ENCODE measurements at regions not wholly inside any gene's neighbourhood (a gene's known extent, or its start where the extent isn't known, plus 50 kb on each side); places are given as distances from the start of the nearest gene placed in this dataset.
"Not testable (repeated sequence)": the region's sequence is repeated elsewhere in the genome, so short reads cannot be mapped to it uniquely, and the experiment has no call there.

DNA sequence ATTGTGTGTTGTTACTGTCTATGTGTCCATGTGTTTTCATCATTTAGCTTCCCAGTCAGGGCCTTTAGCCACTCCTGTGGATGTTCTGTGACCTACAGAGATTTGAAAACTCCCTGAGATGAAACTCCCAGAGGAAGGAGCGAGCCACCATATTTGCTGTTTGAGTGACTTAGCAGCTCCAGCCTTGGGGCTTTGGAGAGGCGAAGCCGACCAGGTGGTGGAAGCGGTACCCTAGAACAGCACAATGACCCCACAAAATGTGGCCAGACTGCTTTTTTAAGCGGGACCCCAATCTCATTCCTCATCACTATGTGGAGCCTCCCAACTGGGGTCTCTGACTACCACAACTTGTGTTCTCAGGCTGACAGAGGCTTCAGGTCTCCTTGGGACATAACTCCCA lies 323.9 kb upstream of the KCND2 start:
- no peak overlapping the region for H2AFZ ChIP-seq (ENCODE audit: low read depth, low read length)
- no peak overlapping the region for H3K9ac ChIP-seq (ENCODE audit: low read depth, low read length)
- no peaks in the 10 kb centered on the region for H4K20me1 ChIP-seq (ENCODE audit: insufficient read depth, low read length)
- H3K27ac ChIP-seq (ENCODE audit: low read length): no peak overlapping the region
- H3K4me2 ChIP-seq (ENCODE audit: insufficient read depth, low read length): no peak overlapping the region
- no peaks in the 10 kb centered on the region for H3K27me3 ChIP-seq (ENCODE audit: insufficient read depth, low read length, poor library complexity)
- H3K36me3 ChIP-seq (ENCODE audit: insufficient read depth, low read length): no peaks in the 10 kb centered on the region
- H3K4me3 ChIP-seq (ENCODE audit: low read depth in 1 of 2, low read length in 2 of 2): no peak overlapping the region
- no peaks in the 10 kb centered on the region for H3K9me3 ChIP-seq (ENCODE audit: insufficient read depth, low read length, severe bottlenecking)
- TF ChIP-seq, protein P1, sequence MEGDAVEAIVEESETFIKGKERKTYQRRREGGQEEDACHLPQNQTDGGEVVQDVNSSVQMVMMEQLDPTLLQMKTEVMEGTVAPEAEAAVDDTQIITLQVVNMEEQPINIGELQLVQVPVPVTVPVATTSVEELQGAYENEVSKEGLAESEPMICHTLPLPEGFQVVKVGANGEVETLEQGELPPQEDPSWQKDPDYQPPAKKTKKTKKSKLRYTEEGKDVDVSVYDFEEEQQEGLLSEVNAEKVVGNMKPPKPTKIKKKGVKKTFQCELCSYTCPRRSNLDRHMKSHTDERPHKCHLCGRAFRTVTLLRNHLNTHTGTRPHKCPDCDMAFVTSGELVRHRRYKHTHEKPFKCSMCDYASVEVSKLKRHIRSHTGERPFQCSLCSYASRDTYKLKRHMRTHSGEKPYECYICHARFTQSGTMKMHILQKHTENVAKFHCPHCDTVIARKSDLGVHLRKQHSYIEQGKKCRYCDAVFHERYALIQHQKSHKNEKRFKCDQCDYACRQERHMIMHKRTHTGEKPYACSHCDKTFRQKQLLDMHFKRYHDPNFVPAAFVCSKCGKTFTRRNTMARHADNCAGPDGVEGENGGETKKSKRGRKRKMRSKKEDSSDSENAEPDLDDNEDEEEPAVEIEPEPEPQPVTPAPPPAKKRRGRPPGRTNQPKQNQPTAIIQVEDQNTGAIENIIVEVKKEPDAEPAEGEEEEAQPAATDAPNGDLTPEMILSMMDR (IDR thresholded peaks at IDR 0.05; ENCODE audit: borderline replicate concordance, extremely low read depth, low read length, poor library complexity, severe bottlenecking): no peak
- no peak for TF ChIP-seq EZH2 (IDR thresholded peaks at IDR 0.05; ENCODE audit: borderline replicate concordance, low read depth, low read length, severe bottlenecking)
- H3K4me1 ChIP-seq (ENCODE audit: insufficient read depth, low read length): no peaks in the 10 kb centered on the region
- no peak for DNase-seq
- no peak for ATAC-seq (ENCODE audit: insufficient read depth, low read depth)
- no peaks in the 10 kb centered on the region for H3K79me2 ChIP-seq (ENCODE audit: insufficient read depth, low read length)

DNA sequence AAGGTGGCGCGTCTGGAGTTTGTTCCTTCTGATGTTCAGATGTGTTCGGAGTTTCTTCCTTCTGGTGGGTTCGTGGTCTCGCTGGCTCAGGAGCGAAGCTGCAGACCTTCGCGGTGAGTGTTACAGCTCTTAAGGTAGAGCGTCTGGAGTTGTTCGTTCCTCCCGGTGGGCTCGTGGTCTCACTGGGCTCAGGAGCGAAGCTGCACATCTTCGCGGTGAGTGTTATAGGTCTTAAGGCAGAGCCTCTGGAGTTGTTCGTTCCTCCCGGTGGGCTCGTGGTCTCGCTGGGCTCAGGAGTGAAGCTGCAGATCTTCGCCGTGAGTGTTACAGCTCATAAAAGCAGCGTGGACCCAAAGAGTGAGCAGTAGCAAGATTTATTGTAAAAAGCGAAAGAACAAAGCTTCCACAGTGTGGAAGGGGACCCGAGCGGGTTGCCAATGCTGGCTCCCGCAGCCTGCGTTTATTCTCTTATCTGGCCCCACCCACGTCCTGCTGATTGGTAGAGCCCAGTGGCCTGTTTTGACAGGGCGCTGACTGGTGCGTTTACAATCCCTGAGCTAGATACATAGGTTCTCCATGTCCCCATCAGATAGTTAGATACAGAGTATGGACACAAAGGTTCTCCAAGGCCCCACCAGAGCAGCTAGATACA lies 322.5 kb upstream of the KCND2 start:
- H3K27me3 ChIP-seq (ENCODE audit: insufficient read depth, low read length, poor library complexity); H3K79me2 ChIP-seq (ENCODE audit: insufficient read depth, low read length); H3K4me2 ChIP-seq (ENCODE audit: insufficient read depth, low read length); H3K4me1 ChIP-seq (ENCODE audit: insufficient read depth, low read length); DNase-seq; ATAC-seq (ENCODE audit: insufficient read depth, low read depth); H3K36me3 ChIP-seq (ENCODE audit: insufficient read depth, low read length); H2AFZ ChIP-seq (ENCODE audit: low read depth, low read length); H3K9ac ChIP-seq (ENCODE audit: low read depth, low read length); H3K4me3 ChIP-seq (ENCODE audit: low read depth in 1 of 2, low read length in 2 of 2); H3K27ac ChIP-seq (ENCODE audit: low read length); H4K20me1 ChIP-seq (ENCODE audit: insufficient read depth, low read length); H3K9me3 ChIP-seq (ENCODE audit: insufficient read depth, low read length, severe bottlenecking): not testable (repeated sequence)

DNA sequence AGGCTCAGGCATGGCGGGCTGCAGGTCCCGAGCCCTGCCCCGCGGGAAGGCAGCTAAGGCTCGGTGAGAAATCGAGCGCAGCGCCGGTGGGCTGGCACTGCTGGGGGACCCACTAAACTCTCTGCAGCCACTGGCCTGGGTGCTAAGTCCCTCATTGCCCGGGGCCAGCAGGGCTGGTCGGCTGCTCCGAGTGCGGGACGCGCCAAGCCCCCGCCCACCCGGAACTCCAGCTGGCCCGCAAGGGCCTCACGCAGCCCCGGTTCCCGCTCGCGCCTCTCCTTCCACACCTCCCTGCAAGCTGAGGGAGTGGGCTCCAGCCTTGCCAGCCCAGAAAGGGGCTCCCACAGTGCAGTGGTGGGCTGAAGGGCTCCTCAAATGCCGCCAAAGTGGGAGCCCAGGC lies 321.4 kb upstream of the KCND2 start:
- H3K27me3 ChIP-seq (ENCODE audit: insufficient read depth, low read length, poor library complexity); ATAC-seq (ENCODE audit: insufficient read depth, low read depth); H3K9ac ChIP-seq (ENCODE audit: low read depth, low read length); DNase-seq; H3K4me3 ChIP-seq (ENCODE audit: low read depth in 1 of 2, low read length in 2 of 2); H3K4me2 ChIP-seq (ENCODE audit: insufficient read depth, low read length); H3K4me1 ChIP-seq (ENCODE audit: insufficient read depth, low read length); H4K20me1 ChIP-seq (ENCODE audit: insufficient read depth, low read length); H3K9me3 ChIP-seq (ENCODE audit: insufficient read depth, low read length, severe bottlenecking); H2AFZ ChIP-seq (ENCODE audit: low read depth, low read length); H3K27ac ChIP-seq (ENCODE audit: low read length); H3K36me3 ChIP-seq (ENCODE audit: insufficient read depth, low read length); H3K79me2 ChIP-seq (ENCODE audit: insufficient read depth, low read length): not testable (repeated sequence)

DNA sequence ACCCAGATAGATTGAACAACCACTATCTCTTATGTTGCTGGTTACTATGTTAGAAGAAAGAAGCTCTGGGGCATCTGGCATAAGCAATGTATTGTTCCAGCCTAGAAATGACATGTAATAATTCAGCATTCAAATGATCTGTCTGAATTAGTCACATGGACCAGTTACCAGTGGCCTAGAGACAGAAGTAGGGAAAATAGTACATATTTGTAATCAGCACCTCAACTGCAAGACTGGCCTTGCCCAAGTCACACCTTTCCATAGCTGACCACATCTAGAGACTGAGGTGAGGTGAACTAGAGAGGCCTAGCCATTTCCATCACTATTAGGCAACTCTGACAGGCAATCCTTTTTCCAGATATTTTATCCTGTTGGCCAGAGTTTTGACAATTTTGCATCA lies 315.6 kb upstream of the KCND2 start:
- no peaks in the 10 kb centered on the region for H3K36me3 ChIP-seq (ENCODE audit: insufficient read depth, low read length)
- no peaks in the 10 kb centered on the region for H3K27me3 ChIP-seq (ENCODE audit: insufficient read depth, low read length, poor library complexity)
- DNase-seq (no peak), ATAC-seq (ENCODE audit: insufficient read depth, low read depth) (no peak)
- H3K79me2 ChIP-seq (ENCODE audit: insufficient read depth, low read length): no peaks in the 10 kb centered on the region
- H3K4me2 ChIP-seq (ENCODE audit: insufficient read depth, low read length): no peak overlapping the region
- no peaks in the 10 kb centered on the region for H4K20me1 ChIP-seq (ENCODE audit: insufficient read depth, low read length)
- H2AFZ ChIP-seq (ENCODE audit: low read depth, low read length): no peak overlapping the region
- H3K27ac ChIP-seq (ENCODE audit: low read length): no peak overlapping the region
- no peak overlapping the region for H3K4me3 ChIP-seq (ENCODE audit: low read depth in 1 of 2, low read length in 2 of 2)
- no peak overlapping the region for H3K9ac ChIP-seq (ENCODE audit: low read depth, low read length)
- H3K9me3 ChIP-seq (ENCODE audit: insufficient read depth, low read length, severe bottlenecking): no peaks in the 10 kb centered on the region
- TF ChIP-seq, protein P1 (IDR thresholded peaks at IDR 0.05; ENCODE audit: borderline replicate concordance, extremely low read depth, low read length, poor library complexity, severe bottlenecking): no peak
- no peak for TF ChIP-seq EZH2 (IDR thresholded peaks at IDR 0.05; ENCODE audit: borderline replicate concordance, low read depth, low read length, severe bottlenecking)
- no peaks in the 10 kb centered on the region for H3K4me1 ChIP-seq (ENCODE audit: insufficient read depth, low read length)

All from DND-41 (cell line).